ENCODE measurements at regions not wholly inside any gene's neighbourhood (a gene's known extent, or its start where the extent isn't known, plus 50 kb on each side); places are given as distances from the start of the nearest gene placed in this dataset.

DNA sequence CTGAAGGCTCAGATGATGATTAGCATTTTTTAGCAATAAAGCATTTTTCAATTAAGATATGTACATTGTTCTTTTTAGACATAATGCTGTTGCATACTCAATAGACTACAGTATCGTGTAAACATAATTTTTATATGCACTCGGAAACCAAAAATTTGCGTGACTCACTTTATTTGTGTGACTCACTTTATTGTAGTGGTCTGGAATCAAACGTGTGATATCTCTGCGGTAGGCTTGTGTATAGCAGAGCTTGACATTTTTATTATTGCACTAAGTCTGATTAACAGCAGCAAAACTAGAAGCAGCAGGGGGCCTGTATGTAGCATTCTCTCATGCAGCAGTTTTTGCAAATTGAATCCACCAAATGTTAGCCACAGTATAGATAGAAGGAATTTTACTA lies 119.1 kb upstream of the PRDX4 start:
- Histone ChIP-seq H3K27ac (no peak overlapping the region), H3K4me1 (no peaks in the 10 kb centered on the region), H3K36me3 (replicated peaks in 1 of 2; ENCODE audit: insufficient read depth in 1 of 2, low read depth in 2 of 2) (no peaks in the 10 kb centered on the region), H3K4me3 (no peak overlapping the region), H3K27me3 (no peaks in the 10 kb centered on the region), H3K9me3 (no peaks in the 10 kb centered on the region)
- intact Hi-C loops (cut with DNase I), result no loop called here
- no peak for TF ChIP-seq POLR2A (IDR thresholded peaks at IDR 0.05)
- TF ChIP-seq, protein P1, sequence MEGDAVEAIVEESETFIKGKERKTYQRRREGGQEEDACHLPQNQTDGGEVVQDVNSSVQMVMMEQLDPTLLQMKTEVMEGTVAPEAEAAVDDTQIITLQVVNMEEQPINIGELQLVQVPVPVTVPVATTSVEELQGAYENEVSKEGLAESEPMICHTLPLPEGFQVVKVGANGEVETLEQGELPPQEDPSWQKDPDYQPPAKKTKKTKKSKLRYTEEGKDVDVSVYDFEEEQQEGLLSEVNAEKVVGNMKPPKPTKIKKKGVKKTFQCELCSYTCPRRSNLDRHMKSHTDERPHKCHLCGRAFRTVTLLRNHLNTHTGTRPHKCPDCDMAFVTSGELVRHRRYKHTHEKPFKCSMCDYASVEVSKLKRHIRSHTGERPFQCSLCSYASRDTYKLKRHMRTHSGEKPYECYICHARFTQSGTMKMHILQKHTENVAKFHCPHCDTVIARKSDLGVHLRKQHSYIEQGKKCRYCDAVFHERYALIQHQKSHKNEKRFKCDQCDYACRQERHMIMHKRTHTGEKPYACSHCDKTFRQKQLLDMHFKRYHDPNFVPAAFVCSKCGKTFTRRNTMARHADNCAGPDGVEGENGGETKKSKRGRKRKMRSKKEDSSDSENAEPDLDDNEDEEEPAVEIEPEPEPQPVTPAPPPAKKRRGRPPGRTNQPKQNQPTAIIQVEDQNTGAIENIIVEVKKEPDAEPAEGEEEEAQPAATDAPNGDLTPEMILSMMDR (IDR thresholded peaks at IDR 0.05), result no peak
- ATAC-seq (no peak), DNase-seq (no peak)
- 79 to 87% methylated on average over 5 of the region's 5 CpGs for WGBS, 2 donors

GRCh38 chrX:23552303-23552702 lies 115.0 kb upstream of the PRDX4 start:
- DNase-seq, result no peak
- ATAC-seq, result no peak
- H3K4me3 ChIP-seq, result no peak overlapping the region
- H3K9me3 ChIP-seq, result no peaks in the 10 kb centered on the region
- H3K4me1 ChIP-seq, result no peaks in the 10 kb centered on the region
- intact Hi-C loops (cut with DNase I), result no loop called here
- TF ChIP-seq POLR2A (IDR thresholded peaks at IDR 0.05), result no peak
- TF ChIP-seq, protein P1 (IDR thresholded peaks at IDR 0.05), result no peak
- H3K27me3 ChIP-seq, result no peaks in the 10 kb centered on the region
- H3K36me3 ChIP-seq (replicated peaks in 1 of 2; ENCODE audit: insufficient read depth in 1 of 2, low read depth in 2 of 2), result no peaks in the 10 kb centered on the region
- no peak overlapping the region for H3K27ac ChIP-seq

GRCh38 chrX:23554304-23554703 lies 113.0 kb upstream of the PRDX4 start:
- Histone ChIP-seq H3K4me1 (no peaks in the 10 kb centered on the region), H3K36me3 (replicated peaks in 1 of 2; ENCODE audit: insufficient read depth in 1 of 2, low read depth in 2 of 2) (no peaks in the 10 kb centered on the region), H3K27ac (no peak overlapping the region), H3K9me3 (no peaks in the 10 kb centered on the region), H3K4me3 (no peak overlapping the region), H3K27me3 (no peaks in the 10 kb centered on the region)
- WGBS, 2 donors, result 0 to 2% methylated on average over 3 of the region's 3 CpGs
- DNase-seq (peak in 1 of 4 donors; percentile 9), ATAC-seq (peak; percentile 53)
- TF ChIP-seq, protein P1 (IDR thresholded peaks at IDR 0.05), result peak; percentile 31 to 69 (median 52)
- no peak for TF ChIP-seq POLR2A (IDR thresholded peaks at IDR 0.05)
- intact Hi-C loops (cut with DNase I), result no loop called here

DNA sequence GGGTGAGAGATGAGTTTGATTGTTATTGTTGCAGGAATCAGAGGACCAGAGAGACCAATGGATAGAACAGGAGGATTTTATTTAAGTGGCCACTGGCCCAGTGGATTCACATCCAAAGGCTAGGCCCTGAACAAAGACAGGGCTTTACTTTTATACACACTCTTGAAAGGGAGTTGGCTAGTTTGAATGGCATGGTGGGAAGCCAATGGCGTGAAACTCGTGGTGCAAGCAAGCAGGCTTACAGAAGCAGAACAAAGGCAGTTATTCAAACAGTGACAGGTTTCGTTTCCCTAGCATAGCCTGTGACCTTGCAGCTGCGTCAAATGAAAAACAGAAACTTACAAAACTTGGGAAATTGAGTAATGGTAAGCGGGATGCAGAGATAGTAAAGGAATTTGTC lies 110.2 kb upstream of the PRDX4 start:
- DNase-seq, result no peak
- Histone ChIP-seq H3K36me3 (replicated peaks in 1 of 2; ENCODE audit: insufficient read depth in 1 of 2, low read depth in 2 of 2) (no peaks in the 10 kb centered on the region), H3K9me3 (no peaks in the 10 kb centered on the region), H3K4me1 (no peaks in the 10 kb centered on the region), H3K27me3 (no peaks in the 10 kb centered on the region), H3K4me3 (no peak overlapping the region), H3K27ac (no peak overlapping the region)
- no peak for TF ChIP-seq POLR2A (IDR thresholded peaks at IDR 0.05)
- TF ChIP-seq, protein P1 (IDR thresholded peaks at IDR 0.05), result no peak
- intact Hi-C loops (cut with DNase I), result no loop called here
- 50 to 55% methylated on average over 5 of the region's 5 CpGs for WGBS, 2 donors
- ATAC-seq, result no peak

DNA sequence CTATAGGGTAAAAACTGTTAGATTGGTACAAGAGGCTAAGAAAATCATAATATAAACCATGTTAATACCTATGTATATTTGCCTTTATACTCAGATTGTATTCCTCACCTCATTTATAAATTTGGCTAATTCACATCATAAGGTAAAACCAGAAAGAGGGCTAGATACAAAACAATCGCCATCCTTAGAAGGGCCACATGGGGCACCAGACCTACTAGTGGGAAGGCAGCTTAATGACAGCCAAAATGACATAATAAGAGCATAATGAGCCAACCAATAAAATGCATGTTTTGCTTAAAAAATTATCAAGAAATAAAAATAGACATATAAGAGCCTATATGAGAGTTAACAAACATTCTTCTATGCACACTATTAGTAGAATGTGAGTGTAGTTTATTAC lies 107.3 kb upstream of the PRDX4 start:
- intact Hi-C loops (cut with DNase I), result no loop called here
- no peaks in the 10 kb centered on the region for H3K9me3 ChIP-seq
- 69 to 92% methylated on average over 1 of the region's 1 CpG for WGBS, 2 donors
- H3K27ac ChIP-seq, result no peak overlapping the region
- H3K27me3 ChIP-seq, result no peaks in the 10 kb centered on the region
- H3K4me3 ChIP-seq, result no peak overlapping the region
- TF ChIP-seq, protein P1 (IDR thresholded peaks at IDR 0.05), result no peak
- TF ChIP-seq POLR2A (IDR thresholded peaks at IDR 0.05), result no peak
- ATAC-seq (no peak), DNase-seq (no peak)
- no peaks in the 10 kb centered on the region for H3K4me1 ChIP-seq
- no peaks in the 10 kb centered on the region for H3K36me3 ChIP-seq (replicated peaks in 1 of 2; ENCODE audit: insufficient read depth in 1 of 2, low read depth in 2 of 2)

Measured in body of pancreas (tissue), 4 donors.